Embryonic facial prominence (tissue), 1 donor: ENCODE measurements at regions not wholly inside any gene's neighbourhood (a gene's known extent, or its start where the extent isn't known, plus 50 kb on each side); places are given as distances from the start of the nearest gene placed in this dataset.
"Not testable (repeated sequence)": the region's sequence is repeated elsewhere in the genome, so short reads cannot be mapped to it uniquely, and the experiment has no call there.

Experiments
- DNase-seq: peaks from one replicate; pipeline ENCODE4 v3.0.0-alpha.2; 2016; ENCODE audit errors: extremely low spot score

DNA sequence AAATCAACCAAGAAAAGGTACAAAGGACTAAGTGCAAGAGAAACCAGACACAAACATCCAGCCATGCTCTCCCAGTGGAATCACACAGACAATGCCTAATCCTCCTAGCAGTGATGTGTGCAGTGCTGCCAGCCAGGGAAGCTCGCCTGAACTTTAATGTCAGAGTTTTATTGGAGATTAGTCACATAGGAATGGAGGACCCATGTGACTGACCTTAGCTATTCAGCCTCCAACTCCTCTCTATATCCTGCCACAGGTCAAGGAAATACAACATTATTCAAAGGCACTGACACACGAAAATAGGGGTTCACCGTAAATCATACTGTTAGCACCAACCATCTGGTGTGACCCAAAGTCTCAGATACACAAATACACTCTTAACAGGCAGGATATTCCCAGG, 684.6 kb downstream of the DOK5 start:
- no peak for DNase-seq

DNA sequence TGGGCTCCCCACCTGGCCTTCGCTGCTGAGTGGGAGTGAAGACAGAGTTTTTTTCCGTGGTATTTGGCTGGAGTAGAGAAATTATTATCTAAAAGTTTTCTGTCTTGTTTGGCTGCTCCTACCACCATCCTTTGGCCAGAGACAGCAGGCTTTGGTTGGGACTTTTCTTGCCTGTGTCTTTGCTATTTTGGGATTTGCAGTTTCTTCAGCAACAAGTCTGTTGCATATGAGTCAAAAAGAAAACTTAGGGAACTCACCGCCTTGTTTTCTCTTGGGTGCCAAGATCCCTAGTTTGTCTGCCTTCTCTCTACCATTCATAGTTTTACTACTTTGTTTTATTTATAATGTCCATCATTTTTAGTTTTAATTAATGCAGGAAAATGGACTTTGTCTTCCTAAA, 683.8 kb downstream of the DOK5 start:
- DNase-seq: no peak

DNA sequence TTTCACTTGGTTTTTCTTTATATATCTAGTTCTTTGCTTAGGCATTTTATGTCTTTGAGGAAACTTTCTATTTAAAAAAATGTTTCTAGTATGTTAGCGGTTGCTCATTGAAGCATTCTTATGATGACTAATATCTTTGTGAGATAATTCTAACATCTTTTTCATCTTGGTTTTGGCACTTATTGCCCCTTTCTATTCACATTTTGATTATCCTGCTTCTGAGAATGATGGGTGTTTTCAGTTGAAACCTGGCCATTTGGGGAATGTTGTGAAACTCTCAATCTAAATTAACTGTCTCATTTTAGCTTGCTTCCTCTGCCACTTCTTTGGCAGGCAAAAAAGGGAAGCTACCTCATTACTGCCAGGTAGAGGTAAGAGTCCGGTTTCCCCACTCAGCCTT, 683.1 kb downstream of the DOK5 start:
- DNase-seq: no peak

DNA sequence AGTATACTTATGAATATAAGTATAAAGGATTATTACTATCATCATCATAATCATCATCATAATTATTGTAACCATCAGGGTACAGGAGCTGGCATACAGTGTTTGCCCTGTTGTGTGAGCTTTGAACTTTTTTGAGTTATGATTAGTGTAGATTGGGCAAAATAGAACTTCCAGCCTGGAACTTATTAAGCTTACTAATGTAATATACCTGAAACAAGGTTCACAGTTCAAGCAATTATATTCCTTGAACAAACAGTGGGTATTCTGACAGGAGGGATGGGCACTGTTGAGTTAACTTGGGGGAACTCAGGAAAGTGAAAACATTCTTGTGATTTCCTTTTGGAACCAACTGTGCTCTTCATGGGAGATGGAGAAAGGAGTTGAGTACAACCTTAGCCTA, 680.0 kb downstream of the DOK5 start:
- DNase-seq: no peak

DNA sequence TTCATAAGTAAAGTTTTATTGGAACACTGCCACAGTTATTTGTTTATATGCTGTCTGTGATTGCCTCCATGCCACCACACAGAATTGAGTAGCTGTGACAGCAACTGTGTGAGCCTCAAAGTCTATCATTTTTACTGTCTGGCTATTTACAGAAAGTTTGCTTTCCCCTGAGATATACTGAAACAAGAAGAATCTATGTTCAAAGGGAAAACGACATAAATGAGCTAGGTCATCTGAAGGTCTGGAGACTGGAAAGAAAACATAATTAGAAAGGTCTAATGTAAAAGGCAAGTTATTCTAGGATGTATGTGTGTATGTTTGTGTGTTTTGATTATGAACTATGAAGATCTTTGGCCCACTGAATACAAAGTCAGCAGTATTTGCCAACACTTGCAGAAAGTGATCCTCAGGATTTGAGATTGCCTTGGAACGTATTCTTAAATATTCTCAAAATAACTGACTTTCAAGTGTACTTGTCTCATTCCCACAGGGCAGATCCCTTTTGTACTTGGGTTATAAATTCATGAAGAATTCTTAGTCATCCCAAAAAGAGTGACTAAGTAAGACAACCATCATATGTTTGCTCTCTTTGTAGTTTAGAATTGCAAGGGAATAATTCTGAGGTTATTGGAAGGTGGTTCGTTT, 677.7 kb downstream of the DOK5 start:
- no peak for DNase-seq

DNA sequence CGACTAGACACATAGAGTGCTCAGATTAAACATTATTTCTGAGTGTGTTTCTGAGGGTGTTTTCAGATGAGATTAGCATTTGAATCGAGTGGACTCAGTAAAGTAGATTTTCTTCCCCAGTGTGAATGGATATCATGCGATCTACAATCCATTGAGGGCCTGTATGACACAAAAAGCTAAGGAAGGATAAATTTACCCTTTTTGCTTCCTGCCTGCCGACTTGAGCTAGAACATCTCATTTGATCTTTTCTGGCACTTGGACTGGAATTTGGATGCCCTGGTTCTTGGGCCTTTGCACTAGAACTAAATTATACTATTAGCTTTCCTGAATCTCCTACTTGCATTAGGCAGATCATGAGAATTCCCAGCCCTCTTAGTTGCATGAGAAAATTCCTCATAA, 675.8 kb downstream of the DOK5 start:
- DNase-seq: no peak

DNA sequence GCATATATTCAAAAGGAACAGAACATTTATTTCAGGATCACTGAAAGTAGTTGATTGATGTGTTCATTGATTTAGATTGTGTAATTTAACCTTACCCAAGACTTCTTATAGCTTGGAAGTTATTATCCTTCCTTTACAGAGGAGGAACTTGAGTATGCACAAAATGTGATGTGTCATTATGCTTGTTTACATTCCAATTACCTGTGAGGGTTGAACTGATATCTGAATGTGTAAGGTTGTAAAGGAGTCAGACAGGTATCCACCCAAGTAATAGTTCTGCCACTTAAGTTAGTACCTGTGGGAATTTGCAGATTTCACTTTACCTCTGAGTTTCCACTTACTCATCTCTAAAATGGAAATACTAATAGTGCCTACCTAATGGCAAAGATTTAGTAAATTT, 668.2 kb downstream of the DOK5 start:
- no peak for DNase-seq

DNA sequence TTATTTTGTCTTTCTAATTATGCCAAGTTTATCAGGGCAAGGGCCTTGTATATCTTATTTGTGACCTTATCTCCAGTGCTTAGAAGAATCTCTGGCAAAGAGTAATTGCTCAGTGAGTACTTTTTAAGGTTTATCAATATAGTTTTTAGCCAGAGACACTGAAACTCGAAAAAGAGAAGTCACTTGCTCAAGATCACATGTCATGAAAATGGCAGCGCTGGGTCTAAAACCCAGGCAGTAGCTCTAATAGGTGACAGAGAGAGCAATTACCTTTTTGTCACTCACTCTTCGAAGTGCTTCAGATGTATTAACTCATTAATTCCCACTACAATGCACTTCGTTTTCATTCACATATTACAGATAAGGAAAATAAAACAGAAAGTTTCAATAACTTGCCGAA, 667.5 kb downstream of the DOK5 start:
- no peak for DNase-seq

DNA sequence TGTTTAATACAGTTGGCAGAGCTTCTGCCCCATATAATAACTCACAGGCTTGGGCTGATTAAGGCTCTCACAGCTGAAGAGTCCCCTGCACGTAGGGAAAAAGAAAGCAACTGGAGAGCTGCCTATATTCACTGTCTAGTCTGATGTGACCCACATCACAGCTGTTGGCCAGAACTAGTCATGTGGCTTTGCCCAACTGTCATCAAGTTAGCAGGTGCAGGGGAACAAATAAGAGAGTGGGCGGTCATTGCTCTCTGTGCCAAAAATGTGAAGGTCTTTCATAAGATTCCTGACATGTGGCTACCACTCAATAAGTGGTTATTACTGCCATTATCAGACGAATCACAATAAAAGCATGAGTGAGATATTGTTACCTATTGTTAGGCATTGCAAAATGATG, 665.2 kb downstream of the DOK5 start:
- DNase-seq: no peak

DNA sequence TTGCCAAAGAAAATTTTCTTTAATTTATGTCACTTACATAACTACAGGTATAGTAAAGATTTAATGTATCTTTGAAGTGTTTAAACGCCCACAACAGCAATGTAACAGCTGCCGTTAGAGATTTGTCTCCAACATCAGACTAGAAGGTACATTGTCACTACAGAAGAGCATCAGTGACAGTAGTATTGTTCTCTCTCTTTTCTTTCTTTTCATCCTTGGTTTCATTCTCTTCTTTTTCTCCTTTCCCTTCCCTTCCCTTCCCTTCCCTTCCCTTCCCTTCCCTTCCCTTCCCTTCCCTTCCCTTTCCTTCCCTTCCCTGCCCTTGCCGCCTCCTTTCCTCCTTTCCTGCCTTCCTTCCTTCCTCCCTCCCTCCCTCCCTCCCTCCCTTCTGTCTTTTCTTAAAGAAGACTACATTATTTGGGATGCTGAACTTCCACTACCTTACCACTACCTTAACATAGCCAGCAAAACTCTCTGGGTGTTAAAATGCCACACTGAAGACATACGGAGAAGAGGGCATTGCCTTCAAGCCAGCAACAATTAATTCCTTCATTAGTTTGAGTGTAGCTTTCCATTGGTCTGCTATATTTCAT, 663.9 kb downstream of the DOK5 start:
- no peak for DNase-seq

DNA sequence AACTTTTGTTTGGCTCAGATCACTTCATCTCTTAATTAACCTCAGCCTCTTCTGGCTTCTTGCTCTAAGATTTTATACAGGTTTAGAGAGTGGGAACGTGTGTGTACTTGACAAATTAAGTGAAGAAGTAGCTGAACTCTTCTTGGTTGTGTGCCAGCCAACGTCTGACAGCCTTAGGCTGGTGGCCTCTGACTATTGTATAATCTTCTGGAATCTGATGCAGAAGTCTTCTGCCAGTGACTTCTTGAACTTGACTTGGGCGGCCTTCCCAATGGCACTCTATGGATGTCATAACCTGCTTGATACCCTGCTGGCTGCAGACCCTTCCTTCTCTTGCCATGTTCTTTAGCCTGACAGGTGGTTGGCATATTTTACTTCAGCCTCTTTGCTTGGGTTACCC, 660.5 kb downstream of the DOK5 start:
- DNase-seq: no peak

DNA sequence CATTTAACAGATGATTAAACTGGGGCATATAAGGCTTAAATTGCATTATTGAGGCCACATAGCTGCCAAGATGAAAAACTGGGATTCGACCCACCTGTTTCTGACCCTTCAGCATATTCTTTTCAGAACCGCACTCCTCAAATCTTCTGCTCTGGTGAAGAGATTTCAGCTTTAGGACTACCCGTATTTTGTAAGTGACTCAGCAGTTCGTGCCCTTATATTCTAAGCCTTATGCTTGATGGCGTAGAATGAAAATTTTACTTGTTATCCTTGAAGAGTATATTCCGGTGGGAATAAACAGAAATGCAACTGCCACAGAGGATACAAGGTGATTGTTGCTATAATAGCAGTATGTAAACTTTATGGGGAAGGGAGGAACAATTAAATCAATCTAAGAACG, 657.1 kb downstream of the DOK5 start:
- DNase-seq: no peak

DNA sequence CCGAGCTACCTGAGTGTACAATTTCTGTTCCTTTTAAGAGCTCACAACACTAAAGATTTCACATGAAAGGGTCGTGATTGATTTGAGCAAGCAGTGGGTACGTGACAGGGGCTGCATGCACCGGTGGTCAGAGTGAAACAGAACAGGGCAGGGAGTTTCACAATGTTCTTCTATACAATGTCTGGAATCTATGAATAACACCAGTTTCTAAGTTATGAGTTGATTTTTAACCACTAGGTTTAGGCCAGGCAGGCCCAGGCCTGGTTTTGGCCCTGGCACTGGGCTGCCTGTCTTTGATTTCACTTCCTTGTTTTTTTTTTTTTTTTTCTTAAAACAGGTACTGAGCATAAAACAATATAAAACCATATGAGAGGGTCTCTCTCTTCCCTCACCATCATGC, 642.2 kb downstream of the DOK5 start:
- DNase-seq: not testable (repeated sequence)

DNA sequence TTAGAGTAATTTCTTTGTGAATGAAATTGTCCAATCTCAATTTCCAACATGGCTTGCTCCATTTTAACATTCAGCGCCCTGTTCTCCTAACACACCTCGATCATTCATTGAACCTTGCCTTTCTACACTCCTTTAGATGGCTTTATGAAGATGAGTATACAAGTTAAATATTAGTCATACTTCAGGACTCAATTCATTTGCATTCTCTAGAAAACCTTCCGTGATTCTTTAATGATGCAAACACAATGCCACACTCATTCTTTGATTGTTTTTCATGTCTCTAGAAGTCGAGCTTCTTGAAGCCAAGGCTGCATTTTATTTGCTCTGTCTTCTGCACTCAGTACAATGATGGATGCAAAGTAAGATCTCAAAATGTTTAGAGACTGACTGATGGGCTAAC, 641.2 kb downstream of the DOK5 start:
- no peak for DNase-seq

DNA sequence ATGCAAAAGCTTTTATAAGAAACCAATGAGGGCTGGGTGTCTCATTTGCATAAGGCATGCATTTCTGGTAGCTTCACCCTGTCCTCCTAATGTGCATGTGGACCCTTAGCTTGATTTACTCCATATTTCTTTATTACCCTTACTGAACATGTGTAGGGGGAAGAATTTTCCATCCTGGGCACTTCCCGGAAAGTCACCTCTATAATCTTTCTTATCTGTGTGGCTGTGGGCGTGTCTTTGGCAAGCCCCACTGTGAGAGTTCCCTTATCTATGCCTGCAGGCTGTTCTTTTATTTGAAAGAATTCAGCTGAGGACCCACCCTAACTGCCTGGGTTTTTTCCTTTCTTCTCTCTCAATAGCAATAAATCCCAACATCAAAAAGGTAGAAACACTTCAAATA, 627.8 kb downstream of the DOK5 start:
- DNase-seq: no peak

DNA sequence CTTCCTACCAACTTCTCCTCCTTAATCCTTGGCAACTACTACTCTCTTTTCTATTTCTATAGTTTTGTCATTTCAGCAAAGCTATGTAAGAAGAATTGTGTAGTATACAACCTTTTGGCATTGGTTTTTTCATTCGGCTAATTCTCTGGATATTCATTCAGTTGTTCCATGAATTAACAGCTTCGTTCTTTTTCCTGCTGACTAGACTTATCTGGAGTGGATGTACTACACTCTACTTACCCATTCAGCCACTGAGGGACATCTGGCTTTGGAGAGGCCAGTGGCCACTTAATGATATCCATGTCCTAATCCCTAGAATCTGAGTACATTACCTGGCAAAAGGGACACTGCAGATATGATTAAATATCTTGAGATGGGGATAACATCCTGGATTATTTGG, 623.9 kb downstream of the DOK5 start:
- DNase-seq: no peak

DNA sequence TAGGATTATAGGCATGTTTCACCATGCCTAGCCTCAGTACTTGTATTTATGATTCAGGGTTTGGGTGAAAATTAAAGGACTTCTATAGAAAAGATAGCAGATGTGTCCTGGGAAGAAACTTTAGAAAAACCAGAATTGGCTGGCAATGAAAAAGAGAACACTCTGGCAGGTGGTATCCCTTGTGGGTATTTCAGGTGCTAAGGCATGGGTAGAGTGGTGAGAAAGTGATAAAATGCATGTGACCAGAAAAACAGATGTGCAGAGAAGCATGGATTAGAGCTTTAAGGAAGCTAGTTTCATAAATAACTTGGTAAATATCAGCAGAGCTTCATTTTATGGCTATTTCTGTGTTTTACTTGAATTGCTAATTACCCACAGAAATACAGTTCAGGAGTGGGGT, 622.2 kb downstream of the DOK5 start:
- DNase-seq: no peak

DNA sequence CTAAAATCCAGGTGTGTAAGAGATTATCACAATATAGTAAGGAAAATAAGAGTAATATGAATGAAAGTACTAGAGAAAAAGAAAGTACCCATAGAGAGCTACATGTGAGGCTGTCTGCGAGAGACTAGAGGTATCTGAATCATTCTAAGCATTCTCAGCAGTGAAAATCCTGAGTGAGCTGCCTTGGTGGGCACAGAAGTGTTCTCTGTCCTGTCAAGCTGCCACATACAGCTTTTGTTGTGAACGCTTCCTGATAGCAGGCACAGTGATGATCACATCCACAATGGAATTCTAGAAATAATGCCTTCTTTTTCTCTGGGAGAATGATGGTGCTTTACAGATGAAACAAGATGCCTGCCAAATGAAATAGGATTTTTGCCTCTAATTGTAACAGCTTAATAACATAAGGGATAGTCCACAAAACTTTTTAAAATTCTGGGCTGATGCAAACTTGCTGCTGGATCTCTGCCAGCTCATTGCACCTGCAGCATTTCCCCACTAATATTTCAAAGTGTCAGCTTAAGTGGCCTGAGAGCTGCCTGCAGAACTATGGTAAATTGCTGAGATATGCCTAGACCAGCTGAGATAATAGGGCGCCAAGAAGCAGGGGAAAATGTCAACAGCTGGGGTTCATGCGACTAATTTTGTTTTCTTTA, 620.5 kb downstream of the DOK5 start:
- no peak for DNase-seq

DNA sequence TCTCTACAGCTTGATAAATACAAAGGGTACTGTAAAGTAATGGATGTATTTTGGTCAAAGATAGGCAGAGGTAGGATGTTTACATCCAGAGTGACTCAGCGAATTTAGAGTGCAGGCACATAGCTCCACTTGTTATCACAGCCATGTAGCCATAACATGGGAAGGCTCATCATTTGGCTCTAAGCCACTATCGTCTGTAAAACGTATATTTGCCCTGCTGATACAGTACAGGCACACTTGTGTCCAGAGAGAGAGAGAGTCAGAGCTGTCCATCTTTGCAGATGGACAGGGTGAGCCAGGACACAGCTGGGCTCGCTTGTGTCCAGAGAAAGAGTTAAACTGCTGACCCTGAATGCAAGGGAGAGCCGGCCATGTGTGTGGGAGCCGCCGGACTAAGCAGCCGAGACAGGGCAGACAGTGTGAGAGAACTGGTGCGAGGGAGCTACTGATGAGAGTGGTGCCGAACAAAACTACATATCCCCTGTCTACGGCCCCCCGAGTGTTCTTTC, 619.0 kb downstream of the DOK5 start:
- no peak for DNase-seq

DNA sequence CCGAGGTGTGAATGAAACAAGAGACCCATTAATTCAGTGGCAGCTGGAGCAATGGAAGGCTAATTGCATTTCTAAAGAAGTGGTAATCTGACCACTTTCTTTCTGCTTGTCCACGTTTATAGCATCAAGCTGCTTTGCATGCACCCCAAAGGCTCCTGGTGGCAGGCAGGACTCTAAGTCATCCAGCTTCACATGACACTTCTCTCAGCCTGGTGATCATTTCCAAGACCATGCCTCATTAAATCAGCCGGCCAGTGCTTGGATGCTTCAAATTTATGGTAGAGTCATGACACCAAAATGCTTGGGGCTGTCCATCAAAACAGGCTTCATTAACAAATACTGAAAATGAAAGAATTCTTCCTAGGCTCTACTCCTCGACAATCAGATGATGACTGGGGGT, 614.9 kb downstream of the DOK5 start:
- DNase-seq: no peak

DNA sequence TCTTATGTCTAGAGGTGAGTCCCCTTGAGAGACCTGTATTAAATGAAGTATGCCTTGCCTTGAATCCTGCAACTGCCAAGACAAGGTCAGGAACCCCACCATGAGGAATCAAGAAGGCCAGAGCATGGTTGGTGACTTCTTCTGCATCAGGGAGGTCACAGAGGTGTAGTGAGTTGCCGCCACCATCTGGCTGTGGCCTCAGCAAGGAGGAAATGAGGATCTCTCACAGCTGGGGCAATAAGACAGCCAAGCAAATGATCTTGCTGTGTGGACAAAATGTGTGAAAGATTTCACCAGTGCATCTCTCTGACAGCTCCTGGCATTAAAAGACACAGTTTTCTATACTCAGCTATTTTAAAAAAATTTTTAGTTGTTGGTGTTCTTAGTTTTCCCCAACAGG, 611.0 kb downstream of the DOK5 start:
- no peak for DNase-seq

DNA sequence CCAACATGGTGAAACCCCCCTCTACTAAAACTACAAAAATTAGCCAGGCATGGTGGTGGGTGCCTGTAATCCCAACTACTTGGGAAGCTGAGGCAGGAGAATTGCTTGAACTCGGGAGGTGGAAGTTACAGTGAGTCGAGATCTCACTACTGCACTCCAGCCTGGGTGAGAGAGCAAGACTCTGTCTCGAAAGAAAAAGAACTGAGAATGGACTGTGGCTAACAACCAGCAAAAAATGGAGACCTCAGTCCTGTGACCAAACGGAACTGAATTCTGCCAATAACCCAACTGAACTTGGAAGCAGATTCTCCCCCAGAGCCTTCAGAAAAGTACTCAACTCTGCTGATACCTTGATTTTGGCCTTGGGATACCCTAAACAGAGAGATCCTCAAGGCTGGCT, 604.5 kb downstream of the DOK5 start:
- no peak for DNase-seq

DNA sequence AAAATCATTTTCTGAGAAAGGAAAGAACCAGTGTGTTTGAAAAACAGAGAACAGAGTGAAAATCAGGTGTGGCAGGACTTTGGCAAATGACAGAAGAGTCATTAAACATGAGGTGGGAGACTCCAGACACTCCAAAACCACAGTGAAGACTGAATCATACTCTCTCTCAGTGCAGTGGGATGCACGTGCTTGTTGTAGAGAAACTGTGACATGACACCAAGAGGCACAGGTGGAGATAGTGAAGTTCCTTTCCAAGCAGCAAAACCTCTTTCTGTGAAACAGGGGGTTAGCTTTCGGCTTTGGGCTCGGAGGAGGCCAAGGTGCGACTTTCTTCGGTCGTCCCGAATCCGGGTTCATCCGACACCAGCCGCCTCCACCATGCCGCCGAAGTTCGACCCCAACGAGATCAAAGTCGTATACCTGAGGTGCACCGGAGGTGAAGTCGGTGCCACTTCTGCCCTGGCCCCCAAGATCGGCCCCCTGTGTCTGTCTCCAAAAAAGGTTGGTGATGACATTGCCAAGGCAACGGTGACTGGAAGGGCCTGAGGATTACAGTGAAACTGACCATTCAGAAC, 599.0 kb downstream of the DOK5 start:
- DNase-seq: not testable (repeated sequence)
